ENCODE measurements at regions not wholly inside any gene's neighbourhood (a gene's known extent, or its start where the extent isn't known, plus 50 kb on each side); places are given as distances from the start of the nearest gene placed in this dataset.

GRCh38 chr5:74079971-74080556 is 454.1 kb downstream of the ARHGEF28 start:
- H3K27ac ChIP-seq = no peak overlapping the region
- no peak for TF ChIP-seq CTCF (IDR thresholded peaks at IDR 0.05)
- no peak for TF ChIP-seq POLR2A (IDR thresholded peaks at IDR 0.05)
- ATAC-seq = no peak
- no peaks in the 10 kb centered on the region for H3K27me3 ChIP-seq
- H3K4me1 ChIP-seq = no peaks in the 10 kb centered on the region
- intact Hi-C loops (cut with DNase I) = loop anchor here in 1 of 10 donors (1.0 kb wide), 1 partner anchor 45 kb away; no protein-coding TSS in a partner anchor
- no peak for DNase-seq
- no peaks in the 10 kb centered on the region for H3K9me3 ChIP-seq
- no peaks in the 10 kb centered on the region for H3K36me3 ChIP-seq
- H3K4me3 ChIP-seq = no peak overlapping the region
- 81 to 88% (median 86%) methylated on average over 6 of the region's 6 CpGs for WGBS, 4 donors

- H3K27ac ChIP-seq = no peak overlapping the region
- intact Hi-C loops (cut with DNase I) = no loop called here
- H3K36me3 ChIP-seq = no peaks in the 10 kb centered on the region
- H3K27me3 ChIP-seq = no peaks in the 10 kb centered on the region
- H3K4me1 ChIP-seq = peaks cover 0 to 17% (median 0%) of the 10 kb centered on the region in 12 donors
- no peak for ATAC-seq
- WGBS, 4 donors = 73 to 84% (median 76%) methylated on average over 7 of the region's 7 CpGs
- TF ChIP-seq POLR2A (IDR thresholded peaks at IDR 0.05) (no peak), CTCF (IDR thresholded peaks at IDR 0.05) (no peak)
- no peak overlapping the region for H3K4me3 ChIP-seq
- H3K9me3 ChIP-seq = no peaks in the 10 kb centered on the region
- no peak for DNase-seq
These were observed 449.8 kb downstream of the ARHGEF28 start for GRCh38 chr5:74075501-74076484.

DNA sequence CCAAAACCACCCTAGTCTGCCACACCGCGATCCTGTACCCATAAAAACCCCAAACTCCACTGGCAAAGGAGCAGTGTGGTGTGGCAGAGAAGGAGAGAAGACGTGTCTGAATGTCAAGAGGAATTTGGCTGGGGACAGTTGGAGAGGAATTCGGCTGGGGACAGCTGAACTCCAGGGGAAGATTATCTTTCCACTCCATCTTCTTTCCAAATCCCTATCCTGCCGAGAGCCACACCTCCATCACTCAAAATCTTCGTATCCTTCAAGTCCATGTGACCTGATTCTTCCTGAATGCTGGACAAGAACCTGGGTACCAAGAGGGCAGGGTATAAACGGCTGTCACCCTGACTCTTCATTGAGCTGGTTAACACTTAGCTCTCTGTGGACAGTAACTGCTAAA is 448.1 kb downstream of the ARHGEF28 start:
- Histone ChIP-seq H3K4me1 (peaks cover 0 to 17% (median 0%) of the 10 kb centered on the region in 12 donors), H3K36me3 (no peaks in the 10 kb centered on the region), H3K9me3 (no peaks in the 10 kb centered on the region), H3K27ac (no peak overlapping the region), H3K27me3 (no peaks in the 10 kb centered on the region), H3K4me3 (no peak overlapping the region)
- no peak for ATAC-seq
- DNase-seq = no peak
- intact Hi-C loops (cut with DNase I) = no loop called here
- WGBS, 4 donors = 71 to 77% (median 74%) methylated on average over 7 of the region's 7 CpGs
- TF ChIP-seq CTCF (IDR thresholded peaks at IDR 0.05) = no peak
- no peak for TF ChIP-seq POLR2A (IDR thresholded peaks at IDR 0.05)

GRCh38 chr5:74073257-74073656 is 447.3 kb downstream of the ARHGEF28 start:
- Histone ChIP-seq H3K36me3 (no peaks in the 10 kb centered on the region), H3K4me1 (peaks cover 0 to 17% (median 0%) of the 10 kb centered on the region in 12 donors), H3K27ac (peak overlapping the region in 2 of 12 donors; percentile 0 to 39), H3K4me3 (no peak overlapping the region), H3K27me3 (no peaks in the 10 kb centered on the region), H3K9me3 (no peaks in the 10 kb centered on the region)
- intact Hi-C loops (cut with DNase I) = no loop called here
- 70 to 76% (median 74%) methylated on average over 2 of the region's 2 CpGs for WGBS, 4 donors
- no peak for ATAC-seq
- no peak for TF ChIP-seq CTCF (IDR thresholded peaks at IDR 0.05)
- TF ChIP-seq POLR2A (IDR thresholded peaks at IDR 0.05) = no peak
- no peak for DNase-seq
